ENCODE measurements at regions not wholly inside any gene's neighbourhood (a gene's known extent, or its start where the extent isn't known, plus 50 kb on each side); places are given as distances from the start of the nearest gene placed in this dataset.
"Not testable (repeated sequence)": the region's sequence is repeated elsewhere in the genome, so short reads cannot be mapped to it uniquely, and the experiment has no call there.

DNA sequence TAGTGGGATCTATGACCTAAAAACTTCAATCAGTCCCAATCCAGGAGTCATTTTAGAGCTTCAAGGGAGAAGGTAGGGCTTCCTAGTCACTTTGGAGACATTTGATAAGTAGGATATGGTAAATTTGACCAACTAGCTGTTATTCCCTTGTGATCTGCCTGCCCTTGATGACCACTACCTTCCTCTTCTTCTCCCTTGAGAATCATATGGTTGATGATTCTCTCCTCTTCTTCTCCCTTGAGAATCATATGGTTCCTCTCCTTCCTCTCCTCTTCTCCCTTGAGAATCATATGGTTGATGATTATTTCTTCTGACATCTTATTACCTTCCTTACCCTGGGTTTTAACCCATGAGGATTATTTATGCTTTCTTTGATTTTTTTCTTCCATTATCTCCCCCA lies 482.6 kb upstream of the TENM3 start:
- no peak for DNase-seq

DNA sequence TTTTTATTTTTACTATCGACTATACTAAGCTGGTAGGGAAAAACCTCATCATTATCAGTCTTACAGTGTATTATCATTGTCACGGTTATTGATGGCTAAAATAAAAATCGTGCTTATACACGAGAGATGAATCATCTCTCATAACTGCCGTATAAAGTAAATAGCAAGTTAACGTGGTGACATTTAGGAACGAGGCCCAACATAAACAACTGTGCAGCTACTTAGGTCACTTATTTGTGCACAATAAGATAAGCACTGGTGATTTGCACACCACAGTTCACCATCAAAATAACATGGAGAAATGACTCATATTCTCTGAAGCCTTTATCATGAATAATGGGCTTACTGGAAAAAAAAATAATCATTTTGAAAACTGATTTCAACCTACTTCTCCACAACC lies 482.0 kb upstream of the TENM3 start:
- no peak for DNase-seq

DNA sequence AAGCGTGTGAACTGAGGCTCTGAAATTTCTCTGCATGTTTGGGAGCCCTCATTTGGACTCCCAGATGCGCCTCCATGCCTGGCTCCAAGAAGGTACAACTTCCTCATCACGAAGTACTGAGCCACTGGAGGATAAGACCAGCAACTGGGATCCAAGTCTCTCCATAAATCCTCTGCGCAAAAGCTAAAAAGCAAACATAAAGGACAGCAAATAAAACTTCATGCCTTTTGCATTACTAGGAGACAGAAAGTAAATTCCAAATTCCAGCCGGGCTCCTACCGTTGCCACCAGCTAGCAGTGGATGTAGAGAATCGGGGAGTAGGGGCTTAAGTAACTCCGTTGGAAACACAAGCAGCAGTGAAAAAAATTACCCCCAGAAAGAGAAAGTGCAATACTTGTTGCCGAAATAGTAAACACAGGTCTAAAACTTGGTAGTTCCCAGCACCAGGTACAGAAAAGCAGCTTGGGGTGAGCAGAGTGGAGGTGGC lies 477.1 kb upstream of the TENM3 start:
- no peak for DNase-seq

DNA sequence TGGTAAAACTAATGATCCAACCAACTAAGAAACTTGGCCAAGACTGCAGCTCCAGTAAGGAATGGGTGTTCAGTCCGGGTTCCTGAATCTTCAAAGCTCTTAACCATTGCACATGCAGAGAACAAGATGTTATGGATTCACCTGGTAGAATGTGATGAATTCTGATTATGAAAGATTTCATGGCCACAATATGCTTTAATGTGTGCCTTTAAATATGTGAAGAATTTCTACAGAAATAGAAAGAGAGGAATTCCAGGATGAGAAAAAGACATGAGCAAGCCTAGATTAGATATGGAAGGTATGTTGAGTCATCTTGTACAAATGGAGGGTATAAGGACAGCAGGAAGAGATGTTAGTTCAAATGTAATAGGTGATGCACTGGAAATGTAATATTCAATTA lies 472.2 kb upstream of the TENM3 start:
- DNase-seq, result no peak

DNA sequence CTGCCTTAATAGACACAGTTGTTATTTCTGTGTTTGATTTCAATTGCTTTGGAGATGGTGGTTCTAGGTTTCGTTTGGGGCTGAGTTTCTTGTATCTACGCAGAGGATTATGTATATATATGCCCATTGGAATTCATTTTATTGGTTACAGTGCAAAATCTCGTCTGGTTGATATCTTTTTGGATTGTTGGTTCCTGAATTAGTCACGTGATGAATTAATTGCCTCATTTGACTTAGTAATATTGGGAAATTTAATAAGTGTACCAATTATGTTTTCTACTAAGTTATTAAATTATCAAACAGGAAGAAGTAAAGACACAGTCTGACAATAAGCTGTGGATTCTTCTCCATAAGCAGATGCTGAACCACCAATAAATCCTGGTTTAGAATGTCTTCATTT lies 467.9 kb upstream of the TENM3 start:
- DNase-seq, result no peak

DNA sequence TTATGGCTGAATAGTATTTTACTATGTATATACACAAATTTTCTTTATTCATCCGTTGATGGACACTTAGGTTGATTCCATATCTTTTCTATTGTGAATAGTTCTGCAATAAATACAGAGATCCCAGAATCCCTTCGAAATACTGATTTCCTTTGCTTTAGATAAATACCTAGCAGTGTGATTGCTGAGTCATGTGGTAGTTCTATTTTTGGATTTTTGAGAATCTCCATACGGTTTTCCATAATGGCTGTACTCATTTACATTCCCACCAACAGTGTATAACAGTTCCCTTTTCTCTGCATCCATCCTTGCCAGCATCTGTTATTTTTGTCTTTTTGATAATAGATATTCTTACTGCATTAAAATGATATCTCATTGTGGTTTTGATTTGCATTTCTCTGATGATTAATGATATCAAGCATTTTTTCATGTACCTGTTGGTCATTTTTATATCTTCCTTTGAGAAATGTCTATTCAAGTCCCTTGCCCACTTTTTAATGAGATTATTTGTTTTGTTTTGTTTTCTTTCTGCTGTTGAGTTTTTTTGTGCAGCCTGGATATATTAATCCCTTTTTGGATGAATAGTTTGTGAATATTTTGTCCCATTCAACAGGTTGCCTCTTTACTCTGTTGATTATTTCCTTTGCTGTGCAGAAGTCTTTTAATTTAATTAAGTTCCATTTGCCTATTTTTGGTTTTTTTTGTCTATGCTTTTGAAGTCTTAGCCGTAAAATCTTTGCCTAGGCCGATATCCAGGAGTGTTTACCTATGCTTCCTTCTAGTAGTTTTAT lies 466.7 kb upstream of the TENM3 start:
- DNase-seq, result no peak

DNA sequence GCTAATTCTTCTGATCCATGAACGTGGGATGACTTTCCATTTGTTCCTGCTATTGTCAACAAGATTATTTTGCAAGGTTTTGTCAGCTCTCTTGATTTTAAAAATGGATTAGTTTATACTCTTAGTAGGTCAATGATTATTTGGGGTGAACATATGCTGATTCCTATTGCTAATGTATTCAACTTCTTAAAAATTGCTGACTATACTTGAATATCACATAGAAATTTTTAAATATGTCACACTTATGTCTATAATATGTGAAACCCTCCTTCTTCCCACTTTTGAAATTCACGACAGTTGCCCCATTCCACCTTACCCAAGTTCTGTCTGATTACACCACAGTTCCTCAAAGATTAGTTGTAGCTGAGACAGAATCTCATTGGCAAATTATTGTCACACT lies 465.7 kb upstream of the TENM3 start:
- no peak for DNase-seq

DNA sequence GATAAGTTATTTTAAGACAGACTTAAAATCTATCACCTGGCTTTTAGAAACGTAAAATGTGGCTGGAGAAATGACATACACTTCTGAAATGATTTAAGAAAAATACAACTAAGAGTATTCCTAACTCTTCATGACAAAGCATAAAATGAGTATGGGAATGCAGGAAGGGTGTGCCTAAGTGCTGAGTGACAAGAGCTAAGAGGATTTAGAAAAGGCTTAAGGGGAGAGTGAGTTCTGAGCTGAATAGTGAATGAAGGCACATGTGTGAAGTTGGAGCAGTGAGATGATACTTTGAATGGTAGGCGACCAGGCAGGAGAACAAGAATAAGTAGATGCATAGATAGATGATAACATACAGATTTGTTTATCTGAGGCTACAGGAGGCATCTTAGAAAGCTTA lies 458.3 kb upstream of the TENM3 start:
- no peak for DNase-seq

DNA sequence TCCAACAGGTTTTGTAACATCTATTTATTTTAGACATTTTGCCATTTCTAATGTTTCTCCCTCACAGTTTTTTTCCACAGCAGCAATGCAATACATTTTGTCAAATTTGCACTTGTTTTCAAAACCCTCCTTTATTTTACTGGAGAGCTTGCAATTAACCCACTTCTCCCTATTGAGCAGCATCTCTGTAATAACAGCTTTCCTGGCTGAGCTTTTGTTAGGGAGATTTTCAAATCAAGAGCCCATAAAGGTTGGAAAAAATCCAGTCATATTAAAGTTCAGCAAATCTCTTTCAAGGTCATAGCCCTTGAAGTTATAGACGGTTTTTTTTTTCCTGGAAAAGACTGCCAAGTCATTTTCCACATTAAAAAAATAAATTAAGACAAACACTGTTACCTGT lies 450.6 kb upstream of the TENM3 start:
- DNase-seq, result no peak

DNA sequence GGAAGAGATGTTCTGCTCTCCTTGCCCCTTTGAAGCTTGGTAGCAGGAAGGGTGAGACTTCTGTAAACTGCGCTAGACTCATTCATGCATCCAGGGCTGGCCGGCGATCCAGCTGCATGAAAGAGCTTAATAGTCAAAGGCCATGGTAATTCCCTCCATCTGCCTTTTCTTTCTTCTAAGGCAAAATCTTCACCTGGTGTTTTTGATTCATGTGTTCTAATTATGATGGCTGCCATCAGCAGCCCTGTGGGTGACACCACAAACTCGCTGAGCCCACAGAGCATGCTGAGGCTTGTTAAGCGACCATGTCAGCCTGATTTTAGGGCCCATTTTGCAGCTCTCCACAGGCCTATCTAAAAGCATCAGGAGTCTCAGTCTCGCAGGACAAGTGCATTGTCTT lies 450.1 kb upstream of the TENM3 start:
- DNase-seq, result no peak

DNA sequence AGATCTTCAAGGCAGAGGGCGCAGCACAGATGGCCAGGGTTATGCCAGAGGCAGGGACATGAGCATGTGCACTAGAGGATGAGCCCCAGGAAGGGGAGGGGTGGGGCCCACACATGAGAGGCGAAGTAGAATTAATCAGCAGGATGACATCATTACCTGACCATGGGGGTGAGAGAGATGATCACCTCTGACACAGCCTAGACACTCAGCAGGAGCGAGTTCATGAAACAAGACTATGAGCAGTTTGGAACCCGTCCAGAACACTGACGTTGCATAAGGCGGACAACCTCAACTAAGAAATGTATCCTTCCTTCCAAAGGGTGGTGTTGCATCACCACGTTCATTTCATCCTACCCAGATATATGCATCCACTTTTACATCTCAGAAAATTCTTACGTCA lies 446.7 kb upstream of the TENM3 start:
- no peak for DNase-seq

DNA sequence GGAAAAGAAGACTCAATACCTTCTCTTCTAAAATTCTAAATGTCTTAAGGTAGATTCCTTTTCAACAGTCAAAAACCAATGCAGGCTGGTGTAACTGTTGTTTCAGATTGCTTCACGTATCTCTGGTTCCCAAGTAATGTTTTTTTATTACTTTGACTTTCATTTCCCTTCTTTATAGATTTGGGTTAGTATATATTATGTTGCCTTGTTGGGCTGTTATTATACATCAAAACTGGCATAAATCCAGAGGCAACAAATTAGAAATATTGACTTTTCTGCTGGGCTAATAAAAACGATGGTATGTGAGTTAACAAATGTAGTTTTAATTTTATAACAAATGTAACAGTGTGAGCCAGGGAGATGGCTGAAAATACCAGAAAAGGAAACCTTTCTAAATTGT lies 444.7 kb upstream of the TENM3 start:
- no peak for DNase-seq

DNA sequence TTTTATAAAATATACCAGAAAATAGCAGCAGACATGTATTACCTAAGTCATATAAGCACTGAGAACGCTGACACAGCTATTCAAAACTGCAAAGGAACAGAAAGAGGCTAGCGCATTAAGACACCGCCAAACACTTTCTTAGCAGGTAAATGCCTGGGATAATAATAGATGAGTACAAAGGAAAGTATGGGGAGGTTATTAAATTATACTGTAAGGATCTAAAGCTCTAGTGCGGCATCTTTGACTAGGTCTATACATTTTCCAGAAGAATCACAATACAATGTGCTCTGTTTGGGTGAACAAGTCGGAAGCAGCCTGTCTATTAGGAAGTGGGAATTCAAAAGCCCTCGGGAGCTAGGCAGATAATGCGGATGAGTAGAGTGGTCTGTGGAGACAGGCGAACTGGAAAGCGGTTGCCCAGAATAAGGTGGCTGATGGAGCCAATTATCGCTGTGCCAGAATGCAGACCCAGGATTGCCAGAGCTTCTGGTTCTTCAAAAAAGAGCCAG lies 443.6 kb upstream of the TENM3 start:
- no peak for DNase-seq

DNA sequence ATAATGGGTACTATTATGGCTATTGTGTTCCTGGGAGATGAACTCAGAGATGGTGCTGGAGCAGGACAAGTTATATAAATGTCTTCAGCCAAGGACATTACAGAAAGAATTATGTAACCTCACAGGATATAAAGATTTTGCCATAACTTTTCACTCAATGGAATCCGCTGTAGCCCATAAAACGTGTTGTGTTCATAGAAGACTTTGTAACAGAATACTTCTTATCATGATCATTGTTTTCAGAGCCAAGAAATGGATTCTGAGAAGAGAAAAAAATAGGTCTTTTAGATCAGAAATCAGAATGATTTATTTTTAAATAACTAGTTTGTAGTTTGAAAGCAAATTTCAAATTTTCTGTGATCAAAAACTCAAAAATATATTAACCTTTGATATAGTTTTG lies 441.0 kb upstream of the TENM3 start:
- DNase-seq, result no peak

DNA sequence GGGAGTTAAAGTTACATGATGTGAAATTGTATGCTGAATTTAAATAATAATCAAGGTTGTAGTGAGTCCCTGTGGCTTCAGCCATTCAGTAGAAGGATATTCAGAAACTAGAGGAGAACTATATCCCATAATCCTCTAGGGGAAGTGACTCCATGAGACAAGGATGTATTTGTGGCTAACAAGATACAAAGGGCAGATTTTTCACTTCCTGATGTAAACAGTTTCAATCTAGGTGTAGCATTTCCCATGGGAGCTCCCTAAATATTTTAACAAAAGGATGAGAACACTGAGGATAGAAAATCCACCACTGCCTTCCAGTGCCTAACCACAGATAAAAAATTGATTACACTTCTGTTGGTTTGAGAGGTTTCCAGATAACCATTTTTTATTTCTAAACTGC lies 435.4 kb upstream of the TENM3 start:
- DNase-seq, result no peak

DNA sequence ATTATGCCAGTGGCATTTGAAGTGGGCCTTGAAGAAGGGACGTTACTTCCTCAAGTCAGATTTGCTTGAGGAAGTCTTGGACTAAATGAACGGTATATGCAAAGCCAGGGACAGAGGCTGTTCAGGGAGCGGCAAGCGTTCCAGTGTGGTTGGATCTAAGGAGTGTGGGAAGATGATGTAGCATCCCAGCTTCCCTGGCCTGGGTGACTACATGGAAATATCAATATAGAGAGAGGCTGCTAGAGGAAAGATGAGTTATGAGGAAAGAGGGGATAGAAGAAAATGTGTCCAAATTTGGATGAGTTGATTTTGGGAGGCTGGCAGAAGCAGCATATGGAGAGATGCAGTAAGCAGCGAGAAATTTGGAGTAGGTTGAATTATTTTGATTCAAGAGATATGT lies 432.5 kb upstream of the TENM3 start:
- DNase-seq, result no peak

DNA sequence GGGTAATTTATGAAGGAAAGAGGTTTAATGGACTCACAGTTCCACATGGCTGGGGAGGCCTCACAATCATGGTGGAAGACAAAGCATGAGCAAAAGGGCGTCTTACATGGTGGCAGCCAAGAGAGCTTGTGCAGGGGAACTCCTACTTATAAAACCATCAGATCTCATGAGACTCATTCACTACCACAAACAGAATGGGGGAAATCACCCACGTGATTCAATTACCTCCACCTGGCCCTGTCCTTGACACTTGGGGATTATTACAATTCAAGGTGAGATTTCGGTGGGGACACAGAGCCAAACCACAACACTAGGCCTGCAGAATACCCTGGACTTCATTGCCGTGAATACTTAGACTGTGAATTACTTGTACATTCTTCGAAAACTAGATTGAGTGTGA lies 431.7 kb upstream of the TENM3 start:
- DNase-seq, result not testable (repeated sequence)

DNA sequence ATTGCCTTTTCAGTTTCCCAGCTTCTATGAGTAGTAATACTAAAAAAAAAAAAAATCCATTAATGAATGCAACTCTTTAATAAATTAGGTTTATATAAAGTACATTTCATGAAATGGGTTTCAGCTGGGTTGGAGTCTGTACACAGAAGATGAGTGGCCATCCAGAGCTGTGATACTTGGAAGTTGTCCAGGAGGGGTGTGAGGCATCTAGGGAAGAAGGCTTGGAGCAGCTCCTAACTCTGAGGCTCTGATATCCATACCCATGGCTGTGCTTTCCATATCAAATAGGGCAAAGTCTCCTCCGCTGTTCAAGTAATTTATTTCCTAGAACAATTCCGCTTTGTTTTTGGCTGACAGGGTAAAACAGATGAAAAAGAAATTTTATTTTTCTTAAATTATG lies 423.3 kb upstream of the TENM3 start:
- no peak for DNase-seq

DNA sequence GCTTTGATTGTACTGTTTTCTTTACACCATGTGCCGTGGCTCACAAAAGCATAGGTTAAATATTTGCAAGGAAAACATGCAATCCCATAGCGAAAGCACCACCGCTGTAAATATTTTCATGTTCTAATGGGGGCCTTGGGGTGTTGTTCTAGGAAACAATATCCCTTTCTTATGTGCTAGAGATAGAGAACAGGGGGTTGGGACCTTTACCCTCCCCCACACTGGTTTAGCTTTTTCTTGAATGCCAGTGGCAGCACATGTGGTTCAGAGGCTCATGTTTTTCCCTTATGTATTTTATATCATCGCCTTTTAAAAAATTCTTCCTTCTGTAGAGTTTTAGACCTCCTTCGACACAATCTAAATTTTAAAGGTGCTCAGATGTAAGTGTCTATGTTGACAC lies 422.6 kb upstream of the TENM3 start:
- no peak for DNase-seq

DNA sequence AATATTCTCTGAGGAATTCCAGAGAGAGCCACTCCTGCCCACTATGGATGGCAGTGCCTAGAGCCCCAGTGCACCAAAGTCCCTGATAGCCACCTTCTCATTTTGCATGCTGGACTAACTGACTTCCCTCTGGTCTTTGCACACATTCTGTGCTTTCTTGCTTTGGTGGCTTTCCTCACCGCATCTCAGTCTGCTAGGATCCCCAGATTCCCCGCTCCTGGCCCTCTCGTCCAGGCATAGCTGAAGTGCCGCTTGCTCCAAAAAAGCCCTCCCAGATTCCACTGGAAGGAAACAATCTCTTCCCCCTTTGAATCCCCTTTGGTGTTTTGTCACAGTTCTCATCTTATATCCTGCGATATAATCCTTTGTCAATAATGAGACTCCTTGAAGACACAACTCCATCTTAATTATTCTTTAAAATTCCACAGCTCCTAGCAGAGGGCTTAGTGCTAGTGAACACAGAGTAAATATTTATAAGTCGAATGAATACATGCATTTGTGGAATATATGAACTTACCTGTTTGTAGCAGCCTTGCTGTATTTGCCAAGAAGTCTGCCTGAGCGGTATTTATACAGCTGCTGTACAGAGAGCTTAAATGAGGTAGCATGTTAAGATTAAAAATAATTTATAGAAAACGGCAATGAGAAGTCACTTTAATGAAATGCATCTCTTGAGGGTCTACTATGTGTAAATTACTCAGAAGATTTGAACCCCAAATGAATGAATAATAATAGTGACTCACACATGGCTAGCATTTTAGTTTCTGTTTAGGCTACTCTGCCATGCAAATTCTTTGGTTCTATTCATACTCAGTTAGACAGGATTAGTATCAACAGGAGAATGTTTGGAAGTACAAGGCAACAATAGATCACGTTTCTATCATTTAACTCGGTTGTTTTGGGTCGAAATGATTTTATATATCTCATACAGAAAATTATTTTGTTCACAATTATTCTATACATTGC lies 421.9 kb upstream of the TENM3 start:
- no peak for DNase-seq

DNA sequence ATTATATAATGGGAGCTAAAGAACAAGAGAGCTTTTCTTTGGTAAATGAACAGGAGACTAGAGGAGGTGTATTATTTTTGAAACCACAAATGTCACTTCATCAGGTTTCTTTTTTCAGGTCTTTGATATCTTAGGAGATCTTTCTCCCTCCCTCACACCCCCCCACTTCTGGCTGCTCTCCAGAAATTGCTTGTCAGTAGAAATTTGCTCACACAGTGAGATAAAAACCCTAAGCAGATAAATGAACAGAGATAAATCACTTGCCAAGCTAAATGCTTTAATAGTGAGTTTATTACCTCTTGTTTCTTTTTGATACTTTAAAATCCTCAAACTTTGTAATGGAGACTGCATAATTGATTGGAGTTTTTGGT lies 421.2 kb upstream of the TENM3 start:
- no peak for DNase-seq

DNA sequence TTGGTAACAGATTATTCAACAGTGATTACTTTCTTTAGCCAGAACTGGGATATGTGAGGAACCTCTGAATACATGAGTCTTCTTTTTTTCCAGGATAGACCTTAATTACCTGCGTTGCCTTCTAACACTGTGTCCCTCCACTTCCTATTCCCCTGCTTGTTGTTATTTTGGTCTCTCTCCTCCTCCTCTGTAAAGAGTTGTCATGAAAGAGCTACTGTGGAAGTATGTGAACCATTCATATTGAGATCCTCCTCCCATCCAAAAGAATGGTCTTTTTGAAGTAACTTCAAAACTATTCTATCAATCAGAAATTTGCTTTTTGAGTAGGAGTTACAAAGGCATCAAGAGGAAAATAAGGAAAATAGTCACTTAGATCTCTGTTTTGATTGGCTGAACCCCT lies 420.0 kb upstream of the TENM3 start:
- DNase-seq, result no peak

DNA sequence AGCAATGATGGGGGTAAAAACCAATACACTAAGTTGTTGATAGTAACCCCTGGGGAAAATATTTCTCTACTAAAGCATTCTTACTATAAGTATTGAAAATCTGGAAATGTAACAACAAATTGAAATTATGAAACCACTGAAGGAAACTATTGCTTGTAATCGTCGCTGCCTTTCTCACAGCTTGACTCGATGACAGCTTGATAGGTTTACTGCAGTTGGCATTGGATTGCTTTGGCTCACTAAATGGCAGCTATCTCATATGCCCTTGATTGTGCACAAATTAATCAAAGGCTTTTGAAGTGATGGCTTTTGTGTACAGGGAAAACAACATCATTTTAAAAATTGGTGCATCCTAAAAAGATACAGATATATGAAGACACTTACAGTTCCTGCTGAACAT lies 419.6 kb upstream of the TENM3 start:
- DNase-seq, result no peak

DNA sequence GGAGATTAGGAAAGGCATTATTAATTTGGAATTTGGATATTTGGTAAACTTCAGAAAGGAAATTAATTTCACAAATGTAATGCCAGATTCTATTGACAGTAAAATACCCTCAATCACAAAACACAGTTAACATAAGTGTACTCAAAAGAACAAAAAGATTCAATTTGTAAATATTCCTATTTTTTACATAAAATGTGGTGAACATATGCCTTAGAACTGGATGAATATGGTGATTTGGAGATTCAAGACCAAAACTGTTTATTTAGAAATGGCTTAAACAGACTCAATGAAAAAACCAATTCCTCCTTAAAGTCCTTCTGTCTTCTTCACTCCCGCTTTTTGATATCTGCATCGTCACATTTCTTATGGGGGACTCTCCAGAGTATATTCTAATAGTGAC lies 417.6 kb upstream of the TENM3 start:
- no peak for DNase-seq
